HEK293 (cell line): ENCODE measurements at regions not wholly inside any gene's neighbourhood (a gene's known extent, or its start where the extent isn't known, plus 50 kb on each side); places are given as distances from the start of the nearest gene placed in this dataset.

ENCODE experiments used
- CTCF ChIA-PET: fragments of 350-600 bp; formaldehyde crosslinking; extraction: SDS; loops from one replicate; lab custom pipeline; 2021; ENCODE audit warnings: antibody characterized with exemption; lab: Yijun Ruan, JAX
- POLR2A ChIA-PET: fragments of 300-600 bp; formaldehyde crosslinking; extraction: SDS; loops from one replicate; lab custom pipeline; 2020; ENCODE audit warnings: antibody characterized with exemption, inconsistent platforms; lab: Yijun Ruan, JAX
- H3K27ac ChIP-seq: fragments of 200-500 bp; sonication (Bioruptor generic); 2 replicates; pipeline ENCODE4 v1.5.1; 2014; ENCODE audit warnings: low read depth, low read length, control low read depth, inconsistent platforms; ENCODE audit errors: extremely low read depth
- H3K36me3 ChIP-seq, 2 experiments: fragments of 200-500 bp in 1 of 2; sonication (Bioruptor generic) in 1 of 2; 1 replicate in 1 of 2; 2 replicates in 1 of 2; pipeline ENCODE4 v1.5.1; 2014 to 2017; ENCODE audit warnings: inconsistent platforms in 2 of 2, low read length in 2 of 2; ENCODE audit not compliant: control insufficient read depth in 2 of 2, insufficient read depth in 1 of 2
- H3K4me1 ChIP-seq: fragments of 200-500 bp; sonication (Bioruptor generic); 2 replicates; pipeline ENCODE4 v1.5.1; 2014; ENCODE audit warnings: mild to moderate bottlenecking, low read length, inconsistent platforms; ENCODE audit not compliant: control insufficient read depth, insufficient read depth
- H3K4me3 ChIP-seq: 2 replicates; pipeline ENCODE4 v1.5.1; 2011; ENCODE audit warnings: low read depth, mild to moderate bottlenecking, control low read depth, low read length, moderate library complexity
- H3K9me3 ChIP-seq: fragments of 200-500 bp; sonication (Bioruptor generic); 2 replicates; pipeline ENCODE4 v1.5.1; 2014; ENCODE audit warnings: low read depth, low read length, inconsistent platforms; ENCODE audit not compliant: control insufficient read depth, insufficient read depth
- EGR2 ChIP-seq: fragments of 450-650 bp; formaldehyde crosslinking; IDR thresholded peaks from 2 replicates; pipeline ENCODE4 v1.5.1; 2016; ENCODE audit warnings: low read depth, missing biosample characterization, missing genetic modification characterization
- KLF8 ChIP-seq: fragments of 450-650 bp; formaldehyde crosslinking; IDR thresholded peaks from 2 replicates; pipeline ENCODE4 v1.5.1; 2016; ENCODE audit warnings: missing biosample characterization, missing genetic modification characterization
- MYNN ChIP-seq: fragments of 450-650 bp; formaldehyde crosslinking; IDR thresholded peaks from 2 replicates; pipeline ENCODE4 v1.5.1; 2016; ENCODE audit warnings: missing biosample characterization, missing genetic modification characterization, borderline replicate concordance
- MZF1 ChIP-seq: fragments of 450-650 bp; formaldehyde crosslinking; IDR thresholded peaks from 2 replicates; pipeline ENCODE4 v1.5.1; 2017; ENCODE audit warnings: missing biosample characterization, missing genetic modification characterization, borderline replicate concordance
- PRDM1 ChIP-seq: fragments of 450-650 bp; formaldehyde crosslinking; IDR thresholded peaks from 2 replicates; pipeline ENCODE4; 2016; ENCODE audit warnings: missing biosample characterization, missing genetic modification characterization
- SETDB1 ChIP-seq: IDR thresholded peaks from one replicate; pipeline ENCODE4 v1.6.1; 2017; ENCODE audit warnings: mild to moderate bottlenecking, low read length, moderate library complexity, mixed read lengths; ENCODE audit not compliant: insufficient read length
- SP7 ChIP-seq: fragments of 450-650 bp; formaldehyde crosslinking; IDR thresholded peaks from 2 replicates; pipeline ENCODE4 v1.5.1; 2016; ENCODE audit warnings: missing biosample characterization, missing genetic modification characterization
- ZNF280D ChIP-seq: fragments of 450-650 bp; formaldehyde crosslinking; IDR thresholded peaks from 2 replicates; pipeline ENCODE4 v1.5.1; 2016; ENCODE audit warnings: missing biosample characterization, missing genetic modification characterization
- ZNF302 ChIP-seq: fragments of 450-650 bp; formaldehyde crosslinking; IDR thresholded peaks from 2 replicates; pipeline ENCODE4 v1.5.1; 2016; ENCODE audit warnings: missing biosample characterization, missing genetic modification characterization, low read depth
- ZNF544 ChIP-seq: fragments of 450-650 bp; formaldehyde crosslinking; IDR thresholded peaks from 2 replicates; pipeline ENCODE4 v1.5.0; 2017; ENCODE audit warnings: missing biosample characterization, missing genetic modification characterization
- ZNF580 ChIP-seq: fragments of 450-650 bp; formaldehyde crosslinking; IDR thresholded peaks from 2 replicates; pipeline ENCODE4 v1.5.1; 2016; ENCODE audit warnings: missing biosample characterization, missing genetic modification characterization
- ZNF585B ChIP-seq: fragments of 450-650 bp; formaldehyde crosslinking; IDR thresholded peaks from 2 replicates; pipeline ENCODE4 v1.5.1; 2016; ENCODE audit warnings: missing biosample characterization, missing genetic modification characterization
- ZNF600 ChIP-seq: fragments of 450-650 bp; formaldehyde crosslinking; IDR thresholded peaks from 2 replicates; pipeline ENCODE4 v1.5.1; 2016; ENCODE audit warnings: missing biosample characterization, missing genetic modification characterization
- ZNF610 ChIP-seq: fragments of 450-650 bp; formaldehyde crosslinking; IDR thresholded peaks from 2 replicates; pipeline ENCODE4 v1.5.1; 2016; ENCODE audit warnings: missing biosample characterization, missing genetic modification characterization, borderline replicate concordance
- ZNF624 ChIP-seq: fragments of 450-650 bp; formaldehyde crosslinking; IDR thresholded peaks from 2 replicates; pipeline ENCODE4 v1.5.1; 2017; ENCODE audit warnings: missing biosample characterization, missing genetic modification characterization
- ZNF692 ChIP-seq: fragments of 450-650 bp; formaldehyde crosslinking; IDR thresholded peaks from 2 replicates; pipeline ENCODE4 v1.5.1; 2016; ENCODE audit warnings: missing biosample characterization, missing genetic modification characterization
- ZNF792 ChIP-seq: fragments of 450-650 bp; formaldehyde crosslinking; IDR thresholded peaks from 2 replicates; pipeline ENCODE4 v1.5.1; 2016; ENCODE audit warnings: missing biosample characterization, missing genetic modification characterization
- TF ChIP-seq, protein P1 (sequence below): fragments of 450-650 bp; formaldehyde crosslinking; IDR thresholded peaks from 2 replicates; pipeline ENCODE4 v1.5.1; 2016; ENCODE audit warnings: missing biosample characterization, missing genetic modification characterization, borderline replicate concordance

DNA sequence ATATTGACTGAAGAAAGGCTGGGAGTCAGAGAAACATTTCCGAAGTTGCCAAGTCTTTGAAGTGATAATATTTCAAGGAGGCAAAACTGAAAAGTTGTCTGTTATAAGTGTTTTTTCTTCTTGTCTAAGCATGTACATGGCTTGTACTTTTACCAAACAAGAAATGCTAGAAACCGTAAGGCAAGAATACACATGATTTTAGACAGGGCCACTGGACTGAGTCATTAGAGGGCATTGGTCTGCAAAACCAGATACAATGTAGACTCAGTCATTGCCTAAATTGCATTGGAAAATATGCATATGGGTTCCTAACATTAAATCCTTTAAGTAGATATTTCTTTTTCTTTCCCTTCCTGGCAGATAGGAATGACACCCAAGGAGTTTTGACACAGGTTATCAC lies 284.9 kb upstream of the PUDP start:
- TF ChIP-seq SP7 (tag by site-specific recombination) (no peak), KLF8 (tag by site-specific recombination) (no peak), PRDM1 (tag by site-specific recombination) (no peak), ZNF302 (tag by site-specific recombination) (no peak), ZNF792 (no peak), ZNF544 (tag by site-specific recombination) (no peak), ZNF585B (no peak), MZF1 (tag by site-specific recombination) (no peak)
- TF ChIP-seq, protein P1, sequence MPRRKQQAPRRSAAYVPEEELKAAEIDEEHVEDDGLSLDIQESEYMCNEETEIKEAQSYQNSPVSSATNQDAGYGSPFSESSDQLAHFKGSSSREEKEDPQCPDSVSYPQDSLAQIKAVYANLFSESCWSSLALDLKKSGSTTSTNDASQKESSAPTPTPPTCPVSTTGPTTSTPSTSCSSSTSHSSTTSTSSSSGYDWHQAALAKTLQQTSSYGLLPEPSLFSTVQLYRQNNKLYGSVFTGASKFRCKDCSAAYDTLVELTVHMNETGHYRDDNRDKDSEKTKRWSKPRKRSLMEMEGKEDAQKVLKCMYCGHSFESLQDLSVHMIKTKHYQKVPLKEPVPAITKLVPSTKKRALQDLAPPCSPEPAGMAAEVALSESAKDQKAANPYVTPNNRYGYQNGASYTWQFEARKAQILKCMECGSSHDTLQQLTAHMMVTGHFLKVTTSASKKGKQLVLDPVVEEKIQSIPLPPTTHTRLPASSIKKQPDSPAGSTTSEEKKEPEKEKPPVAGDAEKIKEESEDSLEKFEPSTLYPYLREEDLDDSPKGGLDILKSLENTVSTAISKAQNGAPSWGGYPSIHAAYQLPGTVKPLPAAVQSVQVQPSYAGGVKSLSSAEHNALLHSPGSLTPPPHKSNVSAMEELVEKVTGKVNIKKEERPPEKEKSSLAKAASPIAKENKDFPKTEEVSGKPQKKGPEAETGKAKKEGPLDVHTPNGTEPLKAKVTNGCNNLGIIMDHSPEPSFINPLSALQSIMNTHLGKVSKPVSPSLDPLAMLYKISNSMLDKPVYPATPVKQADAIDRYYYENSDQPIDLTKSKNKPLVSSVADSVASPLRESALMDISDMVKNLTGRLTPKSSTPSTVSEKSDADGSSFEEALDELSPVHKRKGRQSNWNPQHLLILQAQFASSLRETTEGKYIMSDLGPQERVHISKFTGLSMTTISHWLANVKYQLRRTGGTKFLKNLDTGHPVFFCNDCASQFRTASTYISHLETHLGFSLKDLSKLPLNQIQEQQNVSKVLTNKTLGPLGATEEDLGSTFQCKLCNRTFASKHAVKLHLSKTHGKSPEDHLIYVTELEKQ (tag by site-specific recombination): no peak
- H3K9me3 ChIP-seq: no peaks in the 10 kb centered on the region
- H3K27ac ChIP-seq: no peak overlapping the region
- H3K4me1 ChIP-seq: no peaks in the 10 kb centered on the region
- H3K4me3 ChIP-seq: no peak overlapping the region
- no peaks in the 10 kb centered on the region for H3K36me3 ChIP-seq
- ChIA-PET CTCF (no interaction called here), POLR2A (no interaction called here)

- Histone ChIP-seq H3K4me3 (no peak overlapping the region), H3K36me3 (no peaks in the 10 kb centered on the region), H3K9me3 (no peaks in the 10 kb centered on the region), H3K27ac (no peak overlapping the region), H3K4me1 (no peaks in the 10 kb centered on the region)
- POLR2A ChIA-PET: no interaction called here
- TF ChIP-seq ZNF585B (no peak), SETDB1 (no peak), ZNF600 (tag by site-specific recombination) (no peak), ZNF610 (no peak), MYNN (tag by site-specific recombination) (no peak), EGR2 (tag by site-specific recombination) (no peak), ZNF580 (no peak), ZNF624 (tag by site-specific recombination) (no peak), ZNF692 (tag by site-specific recombination) (no peak), ZNF280D (no peak)
- CTCF ChIA-PET: no interaction called here
These were observed 272.8 kb upstream of the PUDP start for GRCh38 chrX:7420717-7421116.
